Loucy (cell line): ENCODE measurements at regions not wholly inside any gene's neighbourhood (a gene's known extent, or its start where the extent isn't known, plus 50 kb on each side); places are given as distances from the start of the nearest gene placed in this dataset.

Experiments used
- H2AFZ ChIP-seq: fragments of 200-600 bp; sonication (generic); 2 replicates; pipeline ENCODE4 v1.6.0; 2016; ENCODE audit warnings: antibody characterized with exemption, mild to moderate bottlenecking, low read length, moderate library complexity
- H3F3A ChIP-seq: fragments of 200-600 bp; 2 replicates; pipeline ENCODE4 v1.6.0; 2016; ENCODE audit warnings: antibody characterized with exemption, low read depth, mild to moderate bottlenecking
- H3K27me3 ChIP-seq: fragments of 200-600 bp; sonication (generic); 2 replicates; pipeline ENCODE4 v1.6.1; 2014; ENCODE audit warnings: low read length, mild to moderate bottlenecking; ENCODE audit not compliant: insufficient read depth, poor library complexity, severe bottlenecking
- H3K36me3 ChIP-seq: fragments of 200-600 bp; sonication (generic); 2 replicates; pipeline ENCODE4 v1.6.1; 2016; ENCODE audit warnings: low read length; ENCODE audit not compliant: insufficient read depth
- H3K4me1 ChIP-seq: fragments of 200-600 bp; sonication (generic); 2 replicates; pipeline ENCODE4 v1.5.1; 2014; ENCODE audit warnings: low read length, mild to moderate bottlenecking; ENCODE audit not compliant: insufficient read depth, poor library complexity, severe bottlenecking
- H3K4me2 ChIP-seq: fragments of 200-600 bp; sonication (generic); 2 replicates; pipeline ENCODE4 v1.6.0; 2014; ENCODE audit warnings: antibody characterized with exemption, low read length, low read depth, mild to moderate bottlenecking; ENCODE audit not compliant: poor library complexity, severe bottlenecking
- H3K4me3 ChIP-seq: fragments of 200-600 bp; sonication (generic); 2 replicates; pipeline ENCODE4 v1.5.1; 2014; ENCODE audit warnings: low read length, mild to moderate bottlenecking, mixed read lengths; ENCODE audit not compliant: poor library complexity, severe bottlenecking
- H3K79me2 ChIP-seq: fragments of 200-600 bp; sonication (generic); 2 replicates; pipeline ENCODE4 v1.6.1; 2014; ENCODE audit warnings: low read length; ENCODE audit not compliant: insufficient read depth
- H3K9ac ChIP-seq: fragments of 200-600 bp; sonication (generic); 2 replicates; pipeline ENCODE4 v1.6.0; 2014; ENCODE audit warnings: mild to moderate bottlenecking, low read depth, low read length, moderate library complexity; ENCODE audit not compliant: poor library complexity, severe bottlenecking
- H3K9me2 ChIP-seq: fragments of 200-600 bp; sonication (generic); replicated peaks from 2 replicates; pipeline ENCODE4 v1.6.1; 2016; ENCODE audit warnings: low read depth, low read length, mixed read lengths
- H3K9me3 ChIP-seq: fragments of 200-600 bp; sonication (generic); 2 replicates; pipeline ENCODE4 v1.6.1; 2014; ENCODE audit warnings: mild to moderate bottlenecking, antibody characterized with exemption, low read length, low read depth; ENCODE audit not compliant: insufficient read depth
- H4K20me1 ChIP-seq: fragments of 200-600 bp; sonication (generic); 2 replicates; pipeline ENCODE4 v1.6.0; 2014; ENCODE audit warnings: antibody characterized with exemption, low read length, mild to moderate bottlenecking; ENCODE audit not compliant: insufficient read depth, poor library complexity, severe bottlenecking
- CTCF ChIP-seq: fragments of 200-600 bp; sonication (generic); conservative IDR thresholded peaks from 2 replicates; pipeline ENCODE4 v1.5.1; 2014; ENCODE audit warnings: mild to moderate bottlenecking, antibody characterized with exemption, low read length
- EZH2phosphoT487 ChIP-seq: fragments of 200-600 bp; IDR thresholded peaks from 2 replicates; pipeline ENCODE4 v1.6.1; 2018; ENCODE audit warnings: antibody characterized with exemption, mild to moderate bottlenecking, moderate library complexity, borderline replicate concordance

GRCh38 chr14:42778984-42779383 is 1172.3 kb downstream of the LRFN5 start:
- Histone ChIP-seq H3K79me2 (no peaks in the 10 kb centered on the region), H3K27me3 (no peaks in the 10 kb centered on the region), H3K4me2 (no peak overlapping the region), H3K9ac (no peak overlapping the region), H3K4me3 (no peak overlapping the region), H3K9me3 (no peaks in the 10 kb centered on the region), H3K36me3 (no peaks in the 10 kb centered on the region), H3F3A (no peaks in the 10 kb centered on the region), H3K9me2 (no peaks in the 10 kb centered on the region; the same call in 1 of the 2 replicates), H4K20me1 (no peaks in the 10 kb centered on the region), H2AFZ (no peak overlapping the region), H3K4me1 (no peaks in the 10 kb centered on the region)
- TF ChIP-seq CTCF (no peak), EZH2phosphoT487 (no peak)

- Histone ChIP-seq H3K79me2 (no peaks in the 10 kb centered on the region), H3K9me2 (no peaks in the 10 kb centered on the region), H2AFZ (no peak overlapping the region), H3F3A (no peaks in the 10 kb centered on the region), H4K20me1 (no peaks in the 10 kb centered on the region), H3K36me3 (no peaks in the 10 kb centered on the region), H3K9me3 (no peaks in the 10 kb centered on the region), H3K4me1 (no peaks in the 10 kb centered on the region), H3K4me3 (no peak overlapping the region), H3K27me3 (no peaks in the 10 kb centered on the region), H3K9ac (no peak overlapping the region), H3K4me2 (no peak overlapping the region)
- TF ChIP-seq CTCF (no peak), EZH2phosphoT487 (no peak)
Observed at GRCh38 chr14:42750771-42751170, 1144.1 kb downstream of the LRFN5 start.

- H3F3A ChIP-seq, result no peaks in the 10 kb centered on the region
- H2AFZ ChIP-seq, result no peak overlapping the region
- H4K20me1 ChIP-seq, result no peaks in the 10 kb centered on the region
- no peaks in the 10 kb centered on the region for H3K9me3 ChIP-seq
- no peak overlapping the region for H3K4me2 ChIP-seq
- H3K79me2 ChIP-seq, result no peaks in the 10 kb centered on the region
- TF ChIP-seq CTCF, result no peak
- no peak for TF ChIP-seq EZH2phosphoT487
- no peak overlapping the region for H3K4me3 ChIP-seq
- H3K9me2 ChIP-seq, result no peaks in the 10 kb centered on the region
- no peaks in the 10 kb centered on the region for H3K27me3 ChIP-seq
- no peaks in the 10 kb centered on the region for H3K36me3 ChIP-seq
- H3K4me1 ChIP-seq, result no peaks in the 10 kb centered on the region
- H3K9ac ChIP-seq, result no peak overlapping the region
Observed at GRCh38 chr14:42742084-42742483, 1135.4 kb downstream of the LRFN5 start.
